ENCODE measurements at regions not wholly inside any gene's neighbourhood (a gene's known extent, or its start where the extent isn't known, plus 50 kb on each side); places are given as distances from the start of the nearest gene placed in this dataset.

DNA sequence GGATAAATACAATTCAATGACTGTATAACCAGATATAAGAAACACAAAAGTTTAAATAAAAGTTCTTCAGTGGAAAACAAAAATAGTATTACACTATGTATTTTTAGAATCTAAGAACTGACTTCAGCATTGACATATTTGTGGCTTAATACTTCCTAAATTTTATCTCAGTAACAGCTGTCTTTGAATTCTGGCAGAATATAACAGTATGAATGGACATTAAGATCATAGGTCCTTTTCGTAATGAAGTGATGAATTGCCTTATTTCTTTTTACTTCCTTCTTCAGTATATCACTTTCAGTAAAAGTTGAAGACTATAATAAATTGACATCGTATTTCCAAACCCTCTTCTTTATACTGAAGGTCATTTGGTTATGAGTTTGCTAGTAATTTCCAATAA is 1030.0 kb downstream of the MRPL39 start:
- H3K27me3 ChIP-seq (ENCODE audit: control insufficient read depth, insufficient read depth, low read length) = no peaks in the 10 kb centered on the region
- H2AK9ac ChIP-seq (replicated peaks; ENCODE audit: low read depth, low read length, poor library complexity) = no peak overlapping the region
- H3K4me2 ChIP-seq (ENCODE audit: low read depth, low read length) = no peak overlapping the region
- H4K20me1 ChIP-seq (ENCODE audit: insufficient read depth, low read length) = no peaks in the 10 kb centered on the region
- no peak overlapping the region for H3K9ac ChIP-seq (ENCODE audit: low read depth, low read length)
- no CpG with 5 or more reads among the region's 2 CpGs for WGBS, 2 experiments (ENCODE audit: extremely low coverage in 2 of 2, insufficient read length in 1 of 2)
- 0 out of 2 replicates have a peak, but pooled peaks cover 3% of the 10 kb centered on the region for H3K9me3 ChIP-seq (ENCODE audit: control insufficient read depth, insufficient read depth, low read length)
- no peak overlapping the region for H4K8ac ChIP-seq (ENCODE audit: low read depth in 2 of 2, low read length in 2 of 2)
- no peak overlapping the region for H3K4me3 ChIP-seq (ENCODE audit: insufficient read depth, low read depth, low read length)
- CTCF ChIA-PET = no interaction called here
- POLR2A ChIA-PET (ENCODE audit: unreplicated experiment) = no interaction called here
- no peak overlapping the region for H2BK5ac ChIP-seq (ENCODE audit: low read depth, low read length, poor library complexity, severe bottlenecking)
- BruUV-seq (replicated peaks) = no TSS peak
- ATAC-seq (ENCODE audit: low read depth) = no peak
- dilution Hi-C loops (cut with HindIII; ENCODE audit: low sequenced_read_pairs, unreplicated experiment) = no loop called here
- intact Hi-C loops (cut with micrococcal nuclease) = no loop called here
- no peak overlapping the region for H4K5ac ChIP-seq (ENCODE audit: low read depth, low read length)
- no peak overlapping the region for H3K27ac ChIP-seq (ENCODE audit: insufficient read depth, low read length)
- no peaks in the 10 kb centered on the region for H3K4me1 ChIP-seq (ENCODE audit: control insufficient read depth, insufficient read depth, low read length)
- H2BK20ac ChIP-seq (ENCODE audit: low read depth, low read length) = no peak overlapping the region
- H3K36me3 ChIP-seq (ENCODE audit: control insufficient read depth, insufficient read depth, low read length) = no peaks in the 10 kb centered on the region
- H2AK5ac ChIP-seq (ENCODE audit: low read depth, low read length) = no peak overlapping the region
- no peak overlapping the region for H2BK15ac ChIP-seq (ENCODE audit: low read depth, low read length)
- H4K91ac ChIP-seq (ENCODE audit: insufficient read depth, low read depth, low read length) = no peak overlapping the region
- H3K23ac ChIP-seq (ENCODE audit: low read depth, low read length) = no peak overlapping the region
- H3K56ac ChIP-seq (ENCODE audit: extremely low read depth, insufficient read depth, low read length) = no peak overlapping the region
- TF ChIP-seq, protein P1, sequence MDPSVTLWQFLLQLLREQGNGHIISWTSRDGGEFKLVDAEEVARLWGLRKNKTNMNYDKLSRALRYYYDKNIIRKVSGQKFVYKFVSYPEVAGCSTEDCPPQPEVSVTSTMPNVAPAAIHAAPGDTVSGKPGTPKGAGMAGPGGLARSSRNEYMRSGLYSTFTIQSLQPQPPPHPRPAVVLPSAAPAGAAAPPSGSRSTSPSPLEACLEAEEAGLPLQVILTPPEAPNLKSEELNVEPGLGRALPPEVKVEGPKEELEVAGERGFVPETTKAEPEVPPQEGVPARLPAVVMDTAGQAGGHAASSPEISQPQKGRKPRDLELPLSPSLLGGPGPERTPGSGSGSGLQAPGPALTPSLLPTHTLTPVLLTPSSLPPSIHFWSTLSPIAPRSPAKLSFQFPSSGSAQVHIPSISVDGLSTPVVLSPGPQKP (IDR thresholded peaks at IDR 0.05; ENCODE audit: borderline replicate concordance, low read depth, low read length) = no peak
- TF ChIP-seq BHLHE40 (IDR thresholded peaks at IDR 0.05; ENCODE audit: low read depth, low read length) (no peak), POLR2A (IDR thresholded peaks at IDR 0.05; ENCODE audit: low read depth, low read length) (no peak), RFX5 (IDR thresholded peaks at IDR 0.05; ENCODE audit: low read depth, low read length) (no peak), CEBPB (IDR thresholded peaks at IDR 0.05; ENCODE audit: low read depth, low read length) (no peak), CHD1 (IDR thresholded peaks at IDR 0.05; ENCODE audit: low read depth, low read length) (no peak), RAD21 (IDR thresholded peaks at IDR 0.05; ENCODE audit: low read length) (no peak), MXI1 (IDR thresholded peaks at IDR 0.05; ENCODE audit: borderline replicate concordance, low read depth, low read length) (no peak), SMC3 (IDR thresholded peaks at IDR 0.05; ENCODE audit: low read depth, low read length) (no peak), MAFK (IDR thresholded peaks at IDR 0.05; ENCODE audit: low read depth, low read length) (no peak), NFE2L2 (IDR thresholded peaks at IDR 0.05; ENCODE audit: low read depth, low read length) (no peak), MAZ (IDR thresholded peaks at IDR 0.05; ENCODE audit: borderline replicate concordance, low read depth, low read length) (no peak), RCOR1 (IDR thresholded peaks at IDR 0.05; ENCODE audit: insufficient replicate concordance, low read length) (no peak), FOS (IDR thresholded peaks at IDR 0.05; ENCODE audit: low read depth, low read length) (no peak)
- TF ChIP-seq, protein P2, sequence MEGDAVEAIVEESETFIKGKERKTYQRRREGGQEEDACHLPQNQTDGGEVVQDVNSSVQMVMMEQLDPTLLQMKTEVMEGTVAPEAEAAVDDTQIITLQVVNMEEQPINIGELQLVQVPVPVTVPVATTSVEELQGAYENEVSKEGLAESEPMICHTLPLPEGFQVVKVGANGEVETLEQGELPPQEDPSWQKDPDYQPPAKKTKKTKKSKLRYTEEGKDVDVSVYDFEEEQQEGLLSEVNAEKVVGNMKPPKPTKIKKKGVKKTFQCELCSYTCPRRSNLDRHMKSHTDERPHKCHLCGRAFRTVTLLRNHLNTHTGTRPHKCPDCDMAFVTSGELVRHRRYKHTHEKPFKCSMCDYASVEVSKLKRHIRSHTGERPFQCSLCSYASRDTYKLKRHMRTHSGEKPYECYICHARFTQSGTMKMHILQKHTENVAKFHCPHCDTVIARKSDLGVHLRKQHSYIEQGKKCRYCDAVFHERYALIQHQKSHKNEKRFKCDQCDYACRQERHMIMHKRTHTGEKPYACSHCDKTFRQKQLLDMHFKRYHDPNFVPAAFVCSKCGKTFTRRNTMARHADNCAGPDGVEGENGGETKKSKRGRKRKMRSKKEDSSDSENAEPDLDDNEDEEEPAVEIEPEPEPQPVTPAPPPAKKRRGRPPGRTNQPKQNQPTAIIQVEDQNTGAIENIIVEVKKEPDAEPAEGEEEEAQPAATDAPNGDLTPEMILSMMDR (conservative IDR thresholded peaks at IDR 0.05; ENCODE audit: low read depth, low read length) = no peak
- TF ChIP-seq, protein P3, sequence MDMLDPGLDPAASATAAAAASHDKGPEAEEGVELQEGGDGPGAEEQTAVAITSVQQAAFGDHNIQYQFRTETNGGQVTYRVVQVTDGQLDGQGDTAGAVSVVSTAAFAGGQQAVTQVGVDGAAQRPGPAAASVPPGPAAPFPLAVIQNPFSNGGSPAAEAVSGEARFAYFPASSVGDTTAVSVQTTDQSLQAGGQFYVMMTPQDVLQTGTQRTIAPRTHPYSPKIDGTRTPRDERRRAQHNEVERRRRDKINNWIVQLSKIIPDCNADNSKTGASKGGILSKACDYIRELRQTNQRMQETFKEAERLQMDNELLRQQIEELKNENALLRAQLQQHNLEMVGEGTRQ (IDR thresholded peaks at IDR 0.05; ENCODE audit: low read depth, low read length) = no peak
- H3K9me1 ChIP-seq (ENCODE audit: insufficient read depth, low read length) = no peaks in the 10 kb centered on the region
- H2AFZ ChIP-seq (replicated peaks; ENCODE audit: low read length, poor library complexity) = no peak overlapping the region
- H3K4ac ChIP-seq (ENCODE audit: low read depth, low read length) = no peak overlapping the region
- H2BK120ac ChIP-seq (ENCODE audit: low read depth, low read length) = no peak overlapping the region
- no peaks in the 10 kb centered on the region for H3K79me1 ChIP-seq (ENCODE audit: low read depth in 1 of 2, low read length in 2 of 2)
- in situ Hi-C loops (cut with MboI; ENCODE audit: low sequenced_read_pairs) = no loop called here
- no peak overlapping the region for H3K14ac ChIP-seq (replicated peaks; ENCODE audit: low read depth, low read length)
- DNase-seq = no peak
- no peak overlapping the region for H3K18ac ChIP-seq (ENCODE audit: low read depth, low read length)

Measured in IMR-90 (cell line).